Gastrocnemius medialis (tissue), 4 donors: ENCODE measurements at regions not wholly inside any gene's neighbourhood (a gene's known extent, or its start where the extent isn't known, plus 50 kb on each side); places are given as distances from the start of the nearest gene placed in this dataset.

Experiments used
- POLR2A ChIP-seq, 2 donors: fragments of 450-650 bp; IDR thresholded peaks; one replicate each; pipeline ENCODE4 v1.6.1; 2017; ENCODE audit warnings: antibody characterized with exemption in 2 of 2, mild to moderate bottlenecking in 2 of 2, moderate library complexity in 2 of 2
- TF ChIP-seq, protein P1 (sequence below), 5 experiments: fragments of 450-650 bp in 3 of 5; fragments of 200-600 bp in 2 of 5; sonication (generic) in 2 of 5; IDR thresholded peaks in 4 of 5; conservative IDR thresholded peaks in 1 of 5; 1 replicate in 4 of 5; 2 replicates in 1 of 5; pipeline ENCODE4 v1.5.1; 2016 to 2019; ENCODE audit warnings: antibody characterized with exemption in 5 of 5, mild to moderate bottlenecking in 3 of 5, moderate library complexity in 3 of 5

DNA sequence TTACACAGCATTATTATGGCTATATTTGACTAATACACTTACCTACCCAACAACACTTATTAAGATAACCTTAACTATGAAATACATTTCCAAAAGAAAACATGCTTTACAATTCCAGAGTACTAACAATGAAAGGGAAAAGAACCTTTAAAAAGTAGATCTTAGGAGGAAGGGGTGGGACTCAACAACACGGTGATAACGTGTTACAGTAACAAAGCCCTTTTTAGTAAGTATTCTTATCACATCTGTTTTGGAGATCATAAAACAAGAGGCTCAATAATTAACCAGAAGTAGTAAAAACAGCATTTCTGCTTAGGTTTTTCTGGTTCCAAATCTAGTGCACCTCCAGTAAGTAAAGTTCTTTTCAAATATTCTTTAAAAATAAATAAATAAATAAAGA, 202.1 kb upstream of the SLC7A11 start:
- no peak for TF ChIP-seq POLR2A (IDR thresholded peaks at IDR 0.05)
- TF ChIP-seq, protein P1, sequence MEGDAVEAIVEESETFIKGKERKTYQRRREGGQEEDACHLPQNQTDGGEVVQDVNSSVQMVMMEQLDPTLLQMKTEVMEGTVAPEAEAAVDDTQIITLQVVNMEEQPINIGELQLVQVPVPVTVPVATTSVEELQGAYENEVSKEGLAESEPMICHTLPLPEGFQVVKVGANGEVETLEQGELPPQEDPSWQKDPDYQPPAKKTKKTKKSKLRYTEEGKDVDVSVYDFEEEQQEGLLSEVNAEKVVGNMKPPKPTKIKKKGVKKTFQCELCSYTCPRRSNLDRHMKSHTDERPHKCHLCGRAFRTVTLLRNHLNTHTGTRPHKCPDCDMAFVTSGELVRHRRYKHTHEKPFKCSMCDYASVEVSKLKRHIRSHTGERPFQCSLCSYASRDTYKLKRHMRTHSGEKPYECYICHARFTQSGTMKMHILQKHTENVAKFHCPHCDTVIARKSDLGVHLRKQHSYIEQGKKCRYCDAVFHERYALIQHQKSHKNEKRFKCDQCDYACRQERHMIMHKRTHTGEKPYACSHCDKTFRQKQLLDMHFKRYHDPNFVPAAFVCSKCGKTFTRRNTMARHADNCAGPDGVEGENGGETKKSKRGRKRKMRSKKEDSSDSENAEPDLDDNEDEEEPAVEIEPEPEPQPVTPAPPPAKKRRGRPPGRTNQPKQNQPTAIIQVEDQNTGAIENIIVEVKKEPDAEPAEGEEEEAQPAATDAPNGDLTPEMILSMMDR (IDR thresholded peaks at IDR 0.05 in 4 of 5, conservative IDR thresholded peaks at IDR 0.05 in 1 of 5) = no peak
